ENCODE measurements at regions not wholly inside any gene's neighbourhood (a gene's known extent, or its start where the extent isn't known, plus 50 kb on each side); places are given as distances from the start of the nearest gene placed in this dataset.

GRCh38 chr3:150077581-150078247 lies 107.0 kb upstream of the PFN2 start:
- peaks cover 37% of the 10 kb centered on the region for H3K4me1 ChIP-seq
- H3K36me3 ChIP-seq = no peaks in the 10 kb centered on the region
- TF ChIP-seq CTCF (IDR thresholded peaks at IDR 0.05; ENCODE audit: low read depth, low read length) = no peak
- H3K9me3 ChIP-seq = no peaks in the 10 kb centered on the region
- DNase-seq = no peak
- H3K4me3 ChIP-seq (ENCODE audit: low read depth, low read length) = no peak overlapping the region
- no peaks in the 10 kb centered on the region for H3K27me3 ChIP-seq

GRCh38 chr3:150077107-150077506 lies 106.4 kb upstream of the PFN2 start:
- TF ChIP-seq CTCF (IDR thresholded peaks at IDR 0.05; ENCODE audit: low read depth, low read length) = no peak
- H3K27me3 ChIP-seq = no peaks in the 10 kb centered on the region
- no peaks in the 10 kb centered on the region for H3K36me3 ChIP-seq
- H3K4me1 ChIP-seq = peaks cover 41% of the 10 kb centered on the region
- DNase-seq = no peak
- H3K4me3 ChIP-seq (ENCODE audit: low read depth, low read length) = no peak overlapping the region
- H3K9me3 ChIP-seq = no peaks in the 10 kb centered on the region

- DNase-seq = no peak
- no peaks in the 10 kb centered on the region for H3K27me3 ChIP-seq
Measured at GRCh38 chr3:150076443-150076842, 105.7 kb upstream of the PFN2 start.

GRCh38 chr3:150075417-150075865 lies 104.7 kb upstream of the PFN2 start:
- no peak overlapping the region for H3K4me3 ChIP-seq (ENCODE audit: low read depth, low read length)
- TF ChIP-seq CTCF (IDR thresholded peaks at IDR 0.05; ENCODE audit: low read depth, low read length) = no peak
- peaks cover 39% of the 10 kb centered on the region for H3K4me1 ChIP-seq
- H3K36me3 ChIP-seq = no peaks in the 10 kb centered on the region
- H3K27me3 ChIP-seq = no peaks in the 10 kb centered on the region
- no peak for DNase-seq
- no peaks in the 10 kb centered on the region for H3K9me3 ChIP-seq

More at GRCh38 chr3:150076443-150076842, 105.7 kb upstream of the PFN2 start:
- no peaks in the 10 kb centered on the region for H3K9me3 ChIP-seq
- no peaks in the 10 kb centered on the region for H3K36me3 ChIP-seq
- no peak for TF ChIP-seq CTCF (IDR thresholded peaks at IDR 0.05; ENCODE audit: low read depth, low read length)
- peaks cover 41% of the 10 kb centered on the region for H3K4me1 ChIP-seq
- H3K4me3 ChIP-seq (ENCODE audit: low read depth, low read length) = no peak overlapping the region

GRCh38 chr3:150074697-150075416 lies 104.2 kb upstream of the PFN2 start:
- peaks cover 33% of the 10 kb centered on the region for H3K4me1 ChIP-seq
- TF ChIP-seq CTCF (IDR thresholded peaks at IDR 0.05; ENCODE audit: low read depth, low read length) = no peak
- no peaks in the 10 kb centered on the region for H3K27me3 ChIP-seq
- DNase-seq = no peak
- no peaks in the 10 kb centered on the region for H3K36me3 ChIP-seq
- H3K4me3 ChIP-seq (ENCODE audit: low read depth, low read length) = no peak overlapping the region
- no peaks in the 10 kb centered on the region for H3K9me3 ChIP-seq

GRCh38 chr3:150074277-150074676 lies 103.6 kb upstream of the PFN2 start:
- H3K9me3 ChIP-seq = no peaks in the 10 kb centered on the region
- no peak for TF ChIP-seq CTCF (IDR thresholded peaks at IDR 0.05; ENCODE audit: low read depth, low read length)
- no peak for DNase-seq
- no peaks in the 10 kb centered on the region for H3K27me3 ChIP-seq
- no peak overlapping the region for H3K4me3 ChIP-seq (ENCODE audit: low read depth, low read length)
- H3K4me1 ChIP-seq = peaks cover 28% of the 10 kb centered on the region
- H3K36me3 ChIP-seq = no peaks in the 10 kb centered on the region

All from BE2C (cell line).